ENCODE measurements at regions not wholly inside any gene's neighbourhood (a gene's known extent, or its start where the extent isn't known, plus 50 kb on each side); places are given as distances from the start of the nearest gene placed in this dataset.
"Not testable (repeated sequence)": the region's sequence is repeated elsewhere in the genome, so short reads cannot be mapped to it uniquely, and the experiment has no call there.

- no peak for TF ChIP-seq ZFX (IDR thresholded peaks at IDR 0.05; ENCODE audit: borderline replicate concordance)
- TF ChIP-seq, protein P1, sequence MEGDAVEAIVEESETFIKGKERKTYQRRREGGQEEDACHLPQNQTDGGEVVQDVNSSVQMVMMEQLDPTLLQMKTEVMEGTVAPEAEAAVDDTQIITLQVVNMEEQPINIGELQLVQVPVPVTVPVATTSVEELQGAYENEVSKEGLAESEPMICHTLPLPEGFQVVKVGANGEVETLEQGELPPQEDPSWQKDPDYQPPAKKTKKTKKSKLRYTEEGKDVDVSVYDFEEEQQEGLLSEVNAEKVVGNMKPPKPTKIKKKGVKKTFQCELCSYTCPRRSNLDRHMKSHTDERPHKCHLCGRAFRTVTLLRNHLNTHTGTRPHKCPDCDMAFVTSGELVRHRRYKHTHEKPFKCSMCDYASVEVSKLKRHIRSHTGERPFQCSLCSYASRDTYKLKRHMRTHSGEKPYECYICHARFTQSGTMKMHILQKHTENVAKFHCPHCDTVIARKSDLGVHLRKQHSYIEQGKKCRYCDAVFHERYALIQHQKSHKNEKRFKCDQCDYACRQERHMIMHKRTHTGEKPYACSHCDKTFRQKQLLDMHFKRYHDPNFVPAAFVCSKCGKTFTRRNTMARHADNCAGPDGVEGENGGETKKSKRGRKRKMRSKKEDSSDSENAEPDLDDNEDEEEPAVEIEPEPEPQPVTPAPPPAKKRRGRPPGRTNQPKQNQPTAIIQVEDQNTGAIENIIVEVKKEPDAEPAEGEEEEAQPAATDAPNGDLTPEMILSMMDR (IDR thresholded peaks at IDR 0.05) = no peak
- H3K27ac ChIP-seq = no peak overlapping the region
Observed at GRCh38 chr3:40695848-40696247, 171.1 kb downstream of the ZNF621 start.

DNA sequence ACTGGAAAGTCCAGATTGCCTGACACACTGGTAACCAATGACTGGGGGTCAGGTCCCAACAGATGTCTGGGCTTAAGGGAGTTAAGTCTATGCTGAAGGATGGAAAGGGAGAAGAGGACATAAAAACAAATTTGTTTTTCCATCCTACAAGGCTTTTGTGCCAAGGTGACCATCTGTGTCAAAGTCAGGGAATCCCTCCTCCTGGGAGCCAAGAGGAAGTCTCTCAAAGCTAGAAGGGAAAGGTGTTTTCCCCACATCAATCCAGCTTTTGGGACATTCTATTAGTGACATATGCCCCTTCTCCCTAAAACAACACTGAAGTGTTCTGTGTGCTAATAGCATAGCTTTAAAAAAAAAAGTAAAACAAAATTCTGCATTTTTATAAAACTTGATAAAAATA lies 173.9 kb downstream of the ZNF621 start:
- H3K27ac ChIP-seq = not testable (repeated sequence)

- TF ChIP-seq, protein P1 (IDR thresholded peaks at IDR 0.05) = no peak
- no peak for TF ChIP-seq ZFX (IDR thresholded peaks at IDR 0.05; ENCODE audit: borderline replicate concordance)
Observed at GRCh38 chr3:40701016-40701588, 176.3 kb downstream of the ZNF621 start.

DNA sequence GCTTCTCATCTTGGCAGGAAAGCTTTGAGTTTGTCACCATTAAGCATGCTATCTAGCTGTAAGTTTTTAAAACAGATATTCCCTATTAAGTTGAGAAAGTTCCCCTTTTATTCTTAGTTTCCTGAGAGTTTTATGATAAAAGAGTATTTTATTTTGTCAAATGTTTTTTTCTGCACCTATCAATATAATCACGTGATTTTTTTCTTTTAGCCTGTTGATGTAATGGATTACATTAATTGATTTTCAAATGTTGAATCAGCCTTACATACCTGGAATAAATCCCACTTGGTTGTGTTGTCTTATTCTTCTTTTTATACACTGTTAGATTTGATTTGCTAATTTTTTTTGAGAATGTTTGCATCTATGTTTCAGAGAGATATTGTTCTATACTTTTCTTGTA lies 179.5 kb downstream of the ZNF621 start:
- no peak for TF ChIP-seq ZFX (IDR thresholded peaks at IDR 0.05; ENCODE audit: borderline replicate concordance)
- TF ChIP-seq, protein P1 (IDR thresholded peaks at IDR 0.05) = no peak
- no peak overlapping the region for H3K27ac ChIP-seq

More at GRCh38 chr3:40701016-40701588, 176.3 kb downstream of the ZNF621 start:
- H3K27ac ChIP-seq = no peak overlapping the region

- no peak for TF ChIP-seq ZFX (IDR thresholded peaks at IDR 0.05; ENCODE audit: borderline replicate concordance)
- TF ChIP-seq, protein P1 (IDR thresholded peaks at IDR 0.05) = no peak
- H3K27ac ChIP-seq = no peak overlapping the region
Observed at GRCh38 chr3:40705663-40706062, 180.9 kb downstream of the ZNF621 start.

GRCh38 chr3:40713306-40713705 lies 188.5 kb downstream of the ZNF621 start:
- no peak overlapping the region for H3K27ac ChIP-seq
- no peak for TF ChIP-seq ZFX (IDR thresholded peaks at IDR 0.05; ENCODE audit: borderline replicate concordance)
- TF ChIP-seq, protein P1 (IDR thresholded peaks at IDR 0.05) = no peak

DNA sequence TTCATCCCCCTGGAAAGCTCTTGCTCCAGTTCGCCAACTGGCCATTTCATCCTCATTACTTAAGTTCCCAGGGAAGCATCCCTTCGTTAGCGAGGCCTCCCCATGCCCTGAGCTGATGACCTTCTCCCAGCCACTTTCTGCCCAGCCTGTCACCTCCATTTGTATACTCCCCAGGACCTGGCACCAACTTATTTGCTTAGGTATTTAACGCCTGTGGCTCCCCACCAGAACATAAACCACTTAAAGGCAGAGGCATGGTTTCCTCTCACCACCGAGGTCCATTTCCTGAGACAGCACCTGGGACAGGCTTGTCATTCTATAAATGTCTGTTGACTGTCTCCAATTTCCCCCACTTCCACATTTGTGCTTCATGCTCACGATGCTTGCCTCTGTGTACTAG lies 189.0 kb downstream of the ZNF621 start:
- H3K27ac ChIP-seq = no peak overlapping the region

More for the DNA sequence above, 189.0 kb downstream of the ZNF621 start:
- TF ChIP-seq, protein P1 (IDR thresholded peaks at IDR 0.05) = no peak
